Body of pancreas (tissue), 4 donors: ENCODE measurements at regions not wholly inside any gene's neighbourhood (a gene's known extent, or its start where the extent isn't known, plus 50 kb on each side); places are given as distances from the start of the nearest gene placed in this dataset.

Experiments used
- POLR2A ChIP-seq, 3 donors: fragments of 450-650 bp; IDR thresholded peaks; one replicate each; pipeline ENCODE4 v1.6.1; 2016; ENCODE audit warnings: antibody characterized with exemption in 3 of 3, mild to moderate bottlenecking in 2 of 3
- TF ChIP-seq, protein P1 (sequence below), 7 experiments: fragments of 450-650 bp in 4 of 7; fragments of 200-600 bp in 3 of 7; sonication (generic) in 3 of 7; IDR thresholded peaks; one replicate each; pipeline ENCODE4 v1.5.1; 2016 to 2019; ENCODE audit warnings: antibody characterized with exemption in 7 of 7

GRCh38 chr5:120874081-120874862 lies 410.2 kb downstream of the PRR16 start:
- TF ChIP-seq, protein P1, sequence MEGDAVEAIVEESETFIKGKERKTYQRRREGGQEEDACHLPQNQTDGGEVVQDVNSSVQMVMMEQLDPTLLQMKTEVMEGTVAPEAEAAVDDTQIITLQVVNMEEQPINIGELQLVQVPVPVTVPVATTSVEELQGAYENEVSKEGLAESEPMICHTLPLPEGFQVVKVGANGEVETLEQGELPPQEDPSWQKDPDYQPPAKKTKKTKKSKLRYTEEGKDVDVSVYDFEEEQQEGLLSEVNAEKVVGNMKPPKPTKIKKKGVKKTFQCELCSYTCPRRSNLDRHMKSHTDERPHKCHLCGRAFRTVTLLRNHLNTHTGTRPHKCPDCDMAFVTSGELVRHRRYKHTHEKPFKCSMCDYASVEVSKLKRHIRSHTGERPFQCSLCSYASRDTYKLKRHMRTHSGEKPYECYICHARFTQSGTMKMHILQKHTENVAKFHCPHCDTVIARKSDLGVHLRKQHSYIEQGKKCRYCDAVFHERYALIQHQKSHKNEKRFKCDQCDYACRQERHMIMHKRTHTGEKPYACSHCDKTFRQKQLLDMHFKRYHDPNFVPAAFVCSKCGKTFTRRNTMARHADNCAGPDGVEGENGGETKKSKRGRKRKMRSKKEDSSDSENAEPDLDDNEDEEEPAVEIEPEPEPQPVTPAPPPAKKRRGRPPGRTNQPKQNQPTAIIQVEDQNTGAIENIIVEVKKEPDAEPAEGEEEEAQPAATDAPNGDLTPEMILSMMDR (IDR thresholded peaks at IDR 0.05), result no peak
- TF ChIP-seq POLR2A (IDR thresholded peaks at IDR 0.05), result no peak
